ES-I3 (cell line): ENCODE measurements at regions not wholly inside any gene's neighbourhood (a gene's known extent, or its start where the extent isn't known, plus 50 kb on each side); places are given as distances from the start of the nearest gene placed in this dataset.

Experiments used
- H3K36me3 ChIP-seq: 2 replicates; pipeline ENCODE4 v1.6.1; 2013; ENCODE audit warnings: mild to moderate bottlenecking, low read length, control low read depth, moderate library complexity; ENCODE audit not compliant: insufficient read depth
- H3K4me1 ChIP-seq: 2 replicates; pipeline ENCODE4 v1.6.1; 2013; ENCODE audit warnings: mild to moderate bottlenecking, control low read depth, low read length; ENCODE audit not compliant: insufficient read depth
- H3K9ac ChIP-seq: 2 replicates; pipeline ENCODE4 v1.6.1; 2013; ENCODE audit warnings: low read depth, mild to moderate bottlenecking, low read length, moderate library complexity
- H3K9me3 ChIP-seq: 2 replicates; pipeline ENCODE4 v1.6.1; 2013; ENCODE audit warnings: mild to moderate bottlenecking, low read length, moderate library complexity; ENCODE audit not compliant: control insufficient read depth, insufficient read depth

DNA sequence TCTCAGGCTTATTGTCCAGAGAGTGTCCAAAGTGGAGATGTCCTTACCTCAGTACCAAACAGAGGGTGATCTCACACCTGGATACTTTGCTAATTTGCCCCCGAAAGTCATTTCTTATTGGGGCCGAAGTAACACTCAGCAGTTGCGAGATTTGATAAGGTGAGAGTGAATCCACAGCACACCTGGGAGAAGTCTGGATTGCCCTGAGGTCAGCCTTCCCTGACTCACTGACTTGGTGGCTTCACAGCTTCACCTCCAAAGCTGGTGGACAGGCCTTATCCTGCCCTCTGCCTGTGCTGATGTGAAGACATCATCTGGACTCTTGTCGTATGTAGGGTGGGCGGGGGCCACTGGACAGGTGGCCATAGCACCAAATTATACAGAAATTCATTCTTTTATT, 101.9 kb upstream of the ARMC2 start:
- Histone ChIP-seq H3K36me3 (no peaks in the 10 kb centered on the region), H3K9ac (no peak overlapping the region), H3K4me1 (peaks cover 9% of the 10 kb centered on the region), H3K9me3 (no peaks in the 10 kb centered on the region)

DNA sequence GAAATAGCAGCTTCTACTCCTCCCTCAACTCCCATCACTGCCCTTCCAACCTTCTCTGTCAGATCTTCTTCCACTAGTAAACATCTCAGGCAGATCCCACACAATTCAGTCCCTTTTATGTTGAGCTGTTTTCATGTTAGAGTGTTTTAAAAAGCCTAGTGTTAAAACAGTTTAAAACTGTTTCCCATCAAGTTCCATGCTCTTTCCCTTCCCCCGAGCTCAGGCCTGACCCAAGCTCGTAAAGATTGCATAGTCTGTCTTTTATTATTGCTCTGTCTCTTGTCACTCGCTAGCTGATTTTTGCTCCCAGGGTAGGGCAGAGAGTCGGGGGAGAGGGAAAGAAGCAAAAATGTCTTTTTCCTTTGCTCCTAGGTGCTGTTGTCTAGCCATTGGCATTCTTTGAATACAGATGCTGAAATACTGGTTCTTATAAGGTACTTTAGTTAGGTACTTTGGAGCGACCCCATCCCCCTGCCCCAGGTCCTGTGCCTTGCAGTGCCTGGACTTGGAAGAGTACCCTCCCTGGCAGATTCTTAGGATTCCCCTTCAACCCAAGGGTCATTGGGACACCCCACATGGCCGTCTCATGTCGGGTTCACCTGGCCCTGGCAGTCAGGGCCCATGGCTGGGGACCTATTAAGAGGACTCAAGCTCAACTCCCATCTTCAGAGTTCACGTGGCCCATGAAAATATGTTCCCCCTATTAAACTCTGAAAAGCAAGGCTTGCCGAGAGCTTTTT, 101.2 kb upstream of the ARMC2 start:
- no peaks in the 10 kb centered on the region for H3K36me3 ChIP-seq
- peaks cover 9% of the 10 kb centered on the region for H3K4me1 ChIP-seq
- H3K9ac ChIP-seq = no peak overlapping the region
- H3K9me3 ChIP-seq = no peaks in the 10 kb centered on the region

DNA sequence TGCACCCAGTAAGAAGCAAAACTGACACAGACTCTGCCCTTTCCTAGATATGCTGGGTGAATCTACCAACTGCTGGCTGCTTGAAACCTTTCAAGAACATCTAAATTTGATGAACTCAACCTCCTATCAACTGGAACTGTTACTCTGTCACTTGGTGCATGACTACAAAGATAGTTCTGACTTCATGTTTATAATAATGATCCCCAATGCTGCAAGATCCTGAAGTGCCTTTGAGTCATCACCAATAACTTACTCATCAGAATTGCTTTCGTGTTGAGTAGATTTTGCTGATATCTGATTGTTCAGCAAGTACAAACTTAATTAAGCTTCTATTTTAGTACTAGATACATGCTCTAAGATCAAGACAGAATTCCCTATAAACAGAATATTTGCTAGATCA, 100.2 kb upstream of the ARMC2 start:
- Histone ChIP-seq H3K36me3 (no peaks in the 10 kb centered on the region), H3K9me3 (no peaks in the 10 kb centered on the region), H3K9ac (no peak overlapping the region), H3K4me1 (peaks cover 12% of the 10 kb centered on the region)

DNA sequence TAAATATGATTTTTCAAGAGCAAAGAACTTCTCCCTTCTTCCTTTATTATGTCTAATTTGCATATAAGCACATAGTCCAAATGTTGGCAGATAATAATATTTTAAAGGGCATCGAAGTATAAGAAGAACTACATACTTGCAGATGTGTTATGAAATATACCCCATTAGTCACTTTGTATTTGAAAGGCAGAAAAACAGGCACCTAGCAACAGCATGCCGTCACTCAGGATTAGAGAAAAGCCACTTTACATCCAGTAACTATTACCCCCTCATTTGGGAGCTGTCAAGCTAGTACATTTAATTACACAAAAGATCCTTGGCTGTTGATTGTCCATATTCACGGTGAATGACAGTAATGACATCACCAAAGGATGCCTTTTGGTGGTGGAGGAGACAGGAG, 99.3 kb upstream of the ARMC2 start:
- no peaks in the 10 kb centered on the region for H3K36me3 ChIP-seq
- no peak overlapping the region for H3K9ac ChIP-seq
- H3K4me1 ChIP-seq = peaks cover 6% of the 10 kb centered on the region; the same call in 1 of the 2 replicates
- H3K9me3 ChIP-seq = no peaks in the 10 kb centered on the region

DNA sequence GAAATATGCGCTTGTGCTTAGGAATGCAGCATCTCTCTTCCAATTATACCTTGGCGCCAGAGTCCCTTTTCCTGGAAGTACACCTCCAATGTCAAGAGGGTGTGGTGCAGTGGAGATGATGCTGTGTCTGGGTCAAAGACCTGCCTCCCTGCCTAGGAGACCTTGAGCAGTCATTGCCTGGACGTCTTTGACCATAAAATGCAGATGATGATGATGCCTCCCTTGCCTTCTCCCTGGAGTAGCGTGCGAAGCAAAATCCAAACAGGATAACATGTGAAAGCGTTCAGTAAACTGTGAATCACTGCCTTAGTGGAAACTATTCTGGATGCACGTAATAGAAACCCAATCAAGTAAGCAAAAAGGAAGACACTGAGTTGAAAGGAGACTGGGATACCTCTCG, 97.4 kb upstream of the ARMC2 start:
- Histone ChIP-seq H3K36me3 (no peaks in the 10 kb centered on the region), H3K9ac (no peak overlapping the region), H3K4me1 (peaks cover 3% of the 10 kb centered on the region; the same call in 1 of the 2 replicates), H3K9me3 (no peaks in the 10 kb centered on the region)

DNA sequence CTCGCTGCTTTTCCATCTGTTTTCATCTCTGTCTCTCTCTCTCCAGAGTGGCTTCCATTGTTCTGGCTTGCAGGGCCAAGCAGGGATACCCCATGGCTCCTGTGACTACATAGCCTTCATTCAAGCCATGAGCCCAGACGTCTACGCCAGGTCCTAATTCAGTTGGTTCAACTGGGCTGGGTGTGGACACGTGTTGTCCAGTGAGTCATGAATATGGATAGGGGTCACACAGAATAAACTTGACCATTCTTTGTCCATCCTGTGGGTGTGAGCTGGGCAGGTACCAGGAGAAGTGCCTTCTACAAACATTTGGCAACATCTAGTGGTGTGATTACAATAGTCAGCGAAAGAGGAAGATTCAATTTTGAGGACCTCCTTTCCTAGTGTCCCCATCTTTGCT, 96.9 kb upstream of the ARMC2 start:
- peaks cover 3% of the 10 kb centered on the region; the same call in 1 of the 2 replicates for H3K4me1 ChIP-seq
- no peak overlapping the region for H3K9ac ChIP-seq
- H3K9me3 ChIP-seq = no peaks in the 10 kb centered on the region
- no peaks in the 10 kb centered on the region for H3K36me3 ChIP-seq

DNA sequence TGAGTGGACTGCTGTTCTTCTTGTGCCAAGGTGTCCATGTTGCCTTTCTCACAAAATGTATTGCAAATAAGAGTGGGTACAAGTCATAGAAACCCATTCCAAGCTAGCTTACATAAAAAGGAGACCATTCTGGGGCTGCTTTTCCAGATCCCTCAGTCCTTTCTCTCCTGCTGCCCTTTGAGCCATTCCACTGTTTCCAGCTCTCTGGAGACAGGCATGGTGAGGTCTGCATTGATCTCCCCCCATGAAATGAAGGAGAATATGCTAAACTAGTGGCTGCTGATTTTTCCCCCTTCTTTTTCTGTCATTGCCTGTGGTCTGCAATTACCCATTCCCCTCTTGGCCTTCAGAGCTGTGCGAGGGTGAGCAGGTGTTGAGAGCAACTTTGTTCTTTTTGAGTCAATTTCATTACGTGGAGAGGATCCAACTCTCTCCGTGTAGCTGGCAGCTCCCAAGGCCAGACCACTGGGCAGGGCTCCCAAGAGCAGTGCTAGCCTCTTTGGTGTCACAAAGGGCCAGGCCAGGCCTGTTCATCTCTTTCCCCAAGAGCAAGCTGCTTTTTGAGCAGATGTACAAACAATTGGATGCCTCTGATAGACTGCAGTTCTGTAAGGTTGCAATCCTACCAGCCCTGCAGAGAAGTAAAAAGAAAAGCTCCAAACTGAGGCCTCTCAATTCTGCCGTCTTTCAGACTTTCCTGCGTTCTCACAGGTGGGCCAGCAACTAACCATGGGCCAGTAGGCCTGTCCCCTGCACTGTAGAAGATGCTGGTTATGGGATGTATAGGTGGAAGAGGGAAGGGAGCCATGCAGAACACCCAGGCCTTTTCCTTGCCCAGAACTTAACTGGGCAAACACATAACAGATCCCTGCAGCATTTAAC, 96.1 kb upstream of the ARMC2 start:
- Histone ChIP-seq H3K36me3 (no peaks in the 10 kb centered on the region), H3K9me3 (no peaks in the 10 kb centered on the region), H3K9ac (no peak overlapping the region), H3K4me1 (peaks cover 3% of the 10 kb centered on the region; the same call in 1 of the 2 replicates)

DNA sequence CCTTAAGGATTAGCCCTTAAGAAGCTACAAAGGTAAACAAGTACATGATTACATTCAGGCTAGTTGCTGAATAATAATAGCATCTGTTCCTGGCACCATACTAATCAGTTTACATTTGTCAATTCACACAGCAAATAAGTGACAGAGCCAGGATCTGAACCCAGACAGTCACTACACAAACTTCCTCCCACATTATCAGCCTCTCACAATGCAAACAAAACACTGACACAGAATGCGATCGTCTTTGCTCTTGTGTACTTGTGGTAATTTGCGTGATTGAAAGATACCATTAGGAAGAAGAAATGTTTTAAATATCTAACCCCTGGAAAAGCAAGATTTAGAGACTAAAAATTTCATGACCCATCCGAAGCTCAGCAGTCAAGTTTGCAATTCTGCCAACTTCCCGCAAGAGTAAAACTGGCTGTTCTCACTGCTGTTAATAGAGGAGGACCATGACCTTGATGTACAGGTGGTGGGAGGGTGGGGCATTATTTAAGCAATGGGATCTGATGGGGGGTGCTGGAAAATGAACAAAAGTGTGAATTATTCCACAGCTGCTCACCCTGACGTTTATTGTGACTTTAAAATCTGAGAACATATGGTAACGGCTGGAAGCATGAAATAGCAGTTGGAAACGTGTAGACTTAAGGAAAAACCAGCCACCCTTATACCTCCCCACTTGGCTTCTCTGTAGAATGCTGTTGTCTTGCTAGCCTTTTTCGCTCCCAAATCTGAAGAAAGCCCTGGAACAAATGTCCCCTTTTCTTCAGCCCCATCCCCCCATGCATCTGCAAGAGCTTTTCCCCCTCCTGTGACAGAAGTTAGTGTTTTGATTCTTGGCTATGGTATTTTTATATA, 95.3 kb upstream of the ARMC2 start:
- peaks cover 3% of the 10 kb centered on the region; the same call in 1 of the 2 replicates for H3K4me1 ChIP-seq
- no peaks in the 10 kb centered on the region for H3K9me3 ChIP-seq
- no peaks in the 10 kb centered on the region for H3K36me3 ChIP-seq
- H3K9ac ChIP-seq = no peak overlapping the region

DNA sequence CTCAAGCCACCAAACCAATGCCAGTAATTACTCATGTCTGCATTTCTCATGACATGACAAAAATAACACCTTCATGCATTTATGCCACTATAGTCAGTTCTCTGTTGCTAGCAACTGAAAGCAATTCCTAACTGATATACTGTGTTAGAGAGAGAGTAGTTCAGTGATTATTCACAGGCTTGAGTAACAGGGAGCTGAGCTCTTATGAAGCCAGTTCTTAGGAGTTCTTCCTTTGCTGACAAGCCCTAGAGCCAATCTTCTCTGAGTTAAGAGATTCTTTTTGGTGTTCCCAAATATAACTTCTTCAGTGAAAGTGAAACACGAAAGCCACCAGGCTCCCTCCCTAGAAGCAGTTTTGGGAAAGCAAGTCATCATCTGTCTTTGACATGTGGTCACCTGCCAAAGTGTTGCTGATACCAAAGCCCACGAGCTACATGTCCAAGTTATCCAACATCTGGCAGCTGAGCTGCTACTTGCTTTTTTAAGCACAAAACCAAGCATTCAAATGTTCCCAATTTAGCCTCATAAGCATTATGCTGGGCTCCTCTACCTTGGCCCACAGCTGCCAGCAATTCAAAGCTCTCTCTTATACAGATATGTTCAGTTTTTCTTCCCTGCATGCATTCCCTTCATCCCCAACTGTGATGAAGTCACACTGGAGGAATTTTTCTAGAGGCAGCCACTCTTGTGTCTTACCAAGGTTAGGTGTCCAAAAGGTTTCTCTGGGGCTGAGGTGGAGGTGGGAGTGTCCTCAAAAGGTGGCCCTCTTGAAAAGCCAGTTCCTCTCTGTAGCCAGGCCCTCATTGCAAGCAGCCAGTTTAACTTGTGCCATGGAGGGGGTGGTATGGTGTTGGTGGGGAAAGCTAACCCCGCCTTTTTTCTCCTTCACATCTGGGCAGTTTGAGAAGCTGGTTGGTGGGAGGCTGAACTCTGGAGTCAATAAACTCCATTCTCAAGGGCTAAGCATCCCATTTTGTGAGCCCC, 92.7 kb upstream of the ARMC2 start:
- Histone ChIP-seq H3K36me3 (no peaks in the 10 kb centered on the region), H3K4me1 (peaks cover 7% of the 10 kb centered on the region; the same call in 1 of the 2 replicates), H3K9me3 (no peaks in the 10 kb centered on the region)

DNA sequence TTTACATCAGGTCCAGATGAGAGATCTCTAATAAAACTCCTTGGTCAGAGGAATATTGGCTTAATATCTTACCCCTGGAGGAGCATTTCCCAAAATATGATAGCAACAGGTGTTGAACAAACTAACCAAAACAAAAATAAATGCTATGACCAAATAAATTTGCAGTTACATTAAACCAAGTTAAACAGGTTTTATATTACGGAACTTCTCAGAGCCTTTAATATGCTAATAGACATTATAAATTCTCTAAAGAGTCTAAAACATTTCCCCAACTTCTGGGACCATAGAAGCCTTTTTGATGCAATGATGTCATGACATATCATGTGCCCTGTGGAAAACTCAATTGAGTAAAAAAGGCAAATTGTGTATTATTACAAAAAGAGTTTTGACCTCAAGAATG, 90.9 kb upstream of the ARMC2 start:
- Histone ChIP-seq H3K4me1 (peaks cover 13% of the 10 kb centered on the region; the same call in 1 of the 2 replicates), H3K9me3 (no peaks in the 10 kb centered on the region), H3K36me3 (no peaks in the 10 kb centered on the region), H3K9ac (no peak overlapping the region)

More for the DNA sequence above, 92.7 kb upstream of the ARMC2 start:
- no peak overlapping the region for H3K9ac ChIP-seq

DNA sequence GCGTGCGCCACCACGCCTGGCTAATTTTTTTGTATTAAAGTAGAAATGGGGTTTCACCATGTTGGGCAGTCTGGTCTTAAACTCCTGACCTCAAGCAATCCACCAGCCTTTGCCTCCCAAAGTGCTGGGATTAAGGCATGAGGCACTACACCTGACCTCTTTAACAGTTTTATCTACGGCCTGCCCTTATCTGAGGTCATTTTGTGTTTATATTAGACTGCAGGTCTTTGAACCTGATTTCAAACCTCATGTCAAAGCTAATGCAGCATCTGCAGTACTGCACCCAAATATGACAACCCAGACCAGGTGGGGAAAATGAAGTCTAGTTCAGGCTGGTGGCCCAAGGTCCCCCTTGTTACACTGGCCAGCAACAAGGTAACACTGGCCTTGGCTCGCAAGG, 89.3 kb upstream of the ARMC2 start:
- H3K9ac ChIP-seq = no peak overlapping the region
- no peaks in the 10 kb centered on the region for H3K9me3 ChIP-seq
- H3K36me3 ChIP-seq = no peaks in the 10 kb centered on the region
- peaks cover 10% of the 10 kb centered on the region; the same call in 1 of the 2 replicates for H3K4me1 ChIP-seq

DNA sequence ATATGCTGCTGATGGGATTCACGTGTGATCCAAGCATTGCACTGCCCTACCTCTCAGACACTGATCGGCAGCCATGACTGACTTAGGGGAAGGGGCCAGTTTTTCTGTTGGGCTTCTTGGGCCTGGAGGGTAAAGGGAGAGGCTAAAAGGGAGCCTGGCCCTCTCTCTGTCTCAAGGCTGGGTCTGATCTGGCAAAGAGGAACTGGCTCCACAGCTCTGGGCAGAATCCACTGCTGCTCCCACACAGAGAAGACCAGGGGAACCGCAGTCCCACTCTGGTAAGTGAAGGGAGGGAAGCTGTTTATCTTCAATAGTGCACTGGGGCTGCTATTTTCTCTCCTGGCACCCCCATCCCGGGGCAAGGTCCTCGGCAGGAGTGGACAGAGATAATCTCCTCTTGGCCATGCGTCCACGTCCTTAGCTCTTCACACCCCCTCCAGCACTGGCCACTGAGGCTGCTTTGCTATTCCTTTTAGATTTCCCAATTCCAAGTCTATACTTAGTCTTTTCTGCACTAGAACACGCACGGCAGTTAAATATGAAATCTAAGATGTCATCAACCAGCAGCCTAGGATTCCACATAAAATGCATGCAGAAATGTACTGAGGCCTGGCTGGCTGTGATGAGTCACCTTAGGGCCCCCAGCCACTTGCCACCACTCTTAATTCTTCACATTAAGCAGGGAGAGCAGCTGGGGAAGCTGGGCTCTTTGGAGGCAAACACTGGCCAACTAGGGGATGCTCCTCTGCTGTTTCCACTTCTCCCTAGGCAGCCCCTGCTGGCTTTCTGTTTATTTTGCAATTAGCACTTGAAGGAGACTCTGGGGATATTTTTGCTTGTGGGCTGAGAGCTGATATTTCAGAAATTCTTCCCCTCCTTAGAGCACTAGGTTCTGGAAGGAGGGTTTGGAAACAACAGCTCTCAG, 87.8 kb upstream of the ARMC2 start:
- Histone ChIP-seq H3K4me1 (peaks cover 10% of the 10 kb centered on the region; the same call in 1 of the 2 replicates), H3K36me3 (no peaks in the 10 kb centered on the region), H3K9me3 (no peaks in the 10 kb centered on the region), H3K9ac (no peak overlapping the region)
